ENCODE measurements at regions not wholly inside any gene's neighbourhood (a gene's known extent, or its start where the extent isn't known, plus 50 kb on each side); places are given as distances from the start of the nearest gene placed in this dataset.

GRCh38 chr12:112599871-112600270, 181.1 kb downstream of the PTPN11 start:
- POLR2A ChIA-PET = no interaction called here
- TF ChIP-seq SIN3A (IDR thresholded peaks at IDR 0.05; ENCODE audit: borderline replicate concordance, insufficient read depth, low read depth, low read length) = no peak
- no peak for TF ChIP-seq REST (IDR thresholded peaks at IDR 0.05; ENCODE audit: insufficient read depth in 1 of 2, low read depth in 2 of 2, low read length in 1 of 2)
- TF ChIP-seq TCF7L2 (IDR thresholded peaks at IDR 0.05; ENCODE audit: low read depth, low read length) = no peak
- TF ChIP-seq, protein P1, sequence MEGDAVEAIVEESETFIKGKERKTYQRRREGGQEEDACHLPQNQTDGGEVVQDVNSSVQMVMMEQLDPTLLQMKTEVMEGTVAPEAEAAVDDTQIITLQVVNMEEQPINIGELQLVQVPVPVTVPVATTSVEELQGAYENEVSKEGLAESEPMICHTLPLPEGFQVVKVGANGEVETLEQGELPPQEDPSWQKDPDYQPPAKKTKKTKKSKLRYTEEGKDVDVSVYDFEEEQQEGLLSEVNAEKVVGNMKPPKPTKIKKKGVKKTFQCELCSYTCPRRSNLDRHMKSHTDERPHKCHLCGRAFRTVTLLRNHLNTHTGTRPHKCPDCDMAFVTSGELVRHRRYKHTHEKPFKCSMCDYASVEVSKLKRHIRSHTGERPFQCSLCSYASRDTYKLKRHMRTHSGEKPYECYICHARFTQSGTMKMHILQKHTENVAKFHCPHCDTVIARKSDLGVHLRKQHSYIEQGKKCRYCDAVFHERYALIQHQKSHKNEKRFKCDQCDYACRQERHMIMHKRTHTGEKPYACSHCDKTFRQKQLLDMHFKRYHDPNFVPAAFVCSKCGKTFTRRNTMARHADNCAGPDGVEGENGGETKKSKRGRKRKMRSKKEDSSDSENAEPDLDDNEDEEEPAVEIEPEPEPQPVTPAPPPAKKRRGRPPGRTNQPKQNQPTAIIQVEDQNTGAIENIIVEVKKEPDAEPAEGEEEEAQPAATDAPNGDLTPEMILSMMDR (IDR thresholded peaks at IDR 0.05) = no peak
- no peak for TF ChIP-seq POLR2AphosphoS5 (IDR thresholded peaks at IDR 0.05; ENCODE audit: low read depth, low read length)
- DNase-seq (ENCODE audit: low read depth, low spot score) (no peak), ATAC-seq (no peak)
- peaks cover 33% of the 10 kb centered on the region for H3K27me3 ChIP-seq (ENCODE audit: control insufficient read depth, insufficient read depth, low read length)
- no peaks in the 10 kb centered on the region for H3K4me1 ChIP-seq (ENCODE audit: control insufficient read depth, insufficient read depth, low read length)
- no peak overlapping the region for H3K27ac ChIP-seq (ENCODE audit: low read length)
- no peaks in the 10 kb centered on the region for H3K36me3 ChIP-seq (ENCODE audit: control insufficient read depth, insufficient read depth, low read length)
- intact Hi-C loops (cut with micrococcal nuclease; ENCODE audit: unreplicated experiment) (no loop called here), in situ Hi-C loops (cut with HindIII; ENCODE audit: low pct_unique_long_range_greater_than_20kb, low sequenced_read_pairs) (no loop called here)
- H3K9me3 ChIP-seq (ENCODE audit: control insufficient read depth, insufficient read depth, low read depth, low read length) = no peaks in the 10 kb centered on the region
- CTCF ChIA-PET = no interaction called here
- no TSS peak for BruUV-seq (replicated peaks)
- no peak overlapping the region for H3K4me3 ChIP-seq (ENCODE audit: low read depth in 2 of 2, low read length in 2 of 2)

GRCh38 chr12:112602150-112602549, 183.4 kb downstream of the PTPN11 start:
- intact Hi-C loops (cut with micrococcal nuclease; ENCODE audit: unreplicated experiment) = no loop called here
- Histone ChIP-seq H3K27me3 (ENCODE audit: control insufficient read depth, insufficient read depth, low read length) (peaks cover 27% of the 10 kb centered on the region), H3K4me3 (ENCODE audit: low read depth in 2 of 2, low read length in 2 of 2) (no peak overlapping the region), H3K36me3 (ENCODE audit: control insufficient read depth, insufficient read depth, low read length) (no peaks in the 10 kb centered on the region), H3K9me3 (ENCODE audit: control insufficient read depth, insufficient read depth, low read depth, low read length) (no peaks in the 10 kb centered on the region), H3K27ac (ENCODE audit: low read length) (no peak overlapping the region), H3K4me1 (ENCODE audit: control insufficient read depth, insufficient read depth, low read length) (no peaks in the 10 kb centered on the region)
- DNase-seq (ENCODE audit: low read depth, low spot score) = no peak
- in situ Hi-C loops (cut with HindIII; ENCODE audit: low pct_unique_long_range_greater_than_20kb, low sequenced_read_pairs) = no loop called here
- CTCF ChIA-PET = interaction anchor here (0.7 kb wide), 1 partner anchor 10 kb away, joined by 3 read pairs; no protein-coding TSS in a partner anchor
- POLR2A ChIA-PET = no interaction called here
- no TSS peak for BruUV-seq (replicated peaks)
- no peak for ATAC-seq
- TF ChIP-seq, protein P1 (IDR thresholded peaks at IDR 0.05) = no peak
- TF ChIP-seq TCF7L2 (IDR thresholded peaks at IDR 0.05; ENCODE audit: low read depth, low read length) (no peak), POLR2AphosphoS5 (IDR thresholded peaks at IDR 0.05; ENCODE audit: low read depth, low read length) (no peak), REST (IDR thresholded peaks at IDR 0.05; ENCODE audit: insufficient read depth in 1 of 2, low read depth in 2 of 2, low read length in 1 of 2) (no peak), SIN3A (IDR thresholded peaks at IDR 0.05; ENCODE audit: borderline replicate concordance, insufficient read depth, low read depth, low read length) (no peak)
